Kidney capillary endothelial cell (primary cell): ENCODE measurements at regions not wholly inside any gene's neighbourhood (a gene's known extent, or its start where the extent isn't known, plus 50 kb on each side); places are given as distances from the start of the nearest gene placed in this dataset.
"Not testable (repeated sequence)": the region's sequence is repeated elsewhere in the genome, so short reads cannot be mapped to it uniquely, and the experiment has no call there.

Source experiments
- DNase-seq: peaks from one replicate; pipeline ENCODE4 v3.0.0-alpha.2; 2018; ENCODE audit warnings: low spot score

DNA sequence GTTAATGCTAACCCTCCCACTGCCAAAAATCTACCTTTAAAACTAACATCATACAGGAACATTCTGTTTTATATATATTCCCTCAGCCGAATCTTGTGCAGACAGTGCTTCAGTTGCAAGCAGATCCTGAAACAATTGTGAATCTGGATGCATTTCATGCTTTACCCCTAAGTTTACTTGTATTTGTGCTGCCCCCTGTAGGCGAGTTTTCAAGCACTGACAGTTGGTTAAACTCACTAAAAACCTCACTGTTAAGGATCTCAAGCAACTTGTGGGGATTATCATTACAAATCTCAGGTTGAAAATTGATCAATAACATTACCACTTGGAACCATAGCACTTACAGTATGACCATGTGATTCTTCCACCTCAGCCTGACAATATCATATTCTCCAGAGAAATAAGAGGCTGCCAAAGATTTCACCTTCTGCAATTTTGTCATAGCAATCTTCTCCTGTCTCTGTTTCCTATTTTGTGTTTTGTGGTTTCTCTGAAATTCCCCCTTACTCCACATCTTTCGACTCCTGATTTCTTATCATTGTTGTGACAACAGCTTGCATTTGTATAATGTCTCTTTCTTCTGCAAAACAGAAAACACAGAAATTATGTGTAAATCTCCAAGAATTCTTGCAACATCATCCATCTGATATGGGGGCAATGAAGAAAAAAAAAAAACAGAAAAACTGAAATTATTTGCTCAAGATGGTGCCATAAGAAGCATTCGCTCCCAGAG is 354.6 kb upstream of the SETBP1 start:
- no peak for DNase-seq

- no peak for DNase-seq
Measured at GRCh38 chr18:44331656-44332570, 348.8 kb upstream of the SETBP1 start.

- no peak for DNase-seq
Measured at GRCh38 chr18:44341759-44342158, 338.9 kb upstream of the SETBP1 start.

DNA sequence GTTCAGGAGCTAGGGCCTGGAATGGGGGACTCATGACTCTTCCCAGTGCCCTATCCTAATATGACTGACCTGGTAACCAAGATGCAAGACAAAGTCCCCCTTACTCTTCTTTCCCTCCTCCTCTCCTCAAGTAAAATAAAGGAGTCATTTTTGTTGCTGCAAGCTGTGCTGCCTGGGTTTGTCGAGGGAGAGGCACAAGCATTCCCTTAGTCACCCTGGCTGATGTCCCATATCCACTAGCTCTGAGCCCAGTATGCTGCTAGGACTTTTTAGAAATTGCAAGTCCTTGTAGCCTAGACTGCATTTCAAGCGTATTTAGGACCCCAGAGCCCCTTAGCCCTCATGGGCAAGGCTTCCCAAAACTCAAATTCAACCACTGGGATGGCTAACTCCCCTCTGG is 338.5 kb upstream of the SETBP1 start:
- DNase-seq, result no peak

DNA sequence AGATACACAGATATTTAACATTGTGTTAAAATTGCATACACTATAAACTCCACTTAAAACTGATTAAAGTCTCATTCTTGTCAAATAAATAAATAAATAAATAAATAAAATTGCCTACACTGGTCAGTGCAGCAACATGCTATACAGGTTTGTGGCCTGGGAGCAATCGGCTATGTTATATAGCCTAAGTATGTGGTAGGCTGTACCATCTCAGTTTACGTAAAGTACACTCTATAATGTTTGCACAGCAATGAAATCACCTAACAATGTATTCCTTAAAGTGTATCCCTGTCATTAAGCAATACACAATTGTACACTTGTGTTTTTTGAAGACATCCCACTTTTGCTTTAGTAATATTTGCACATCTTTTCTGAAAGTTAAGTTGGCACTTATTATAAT is 337.7 kb upstream of the SETBP1 start:
- DNase-seq, result no peak

- DNase-seq, result no peak
Measured at GRCh38 chr18:44343570-44343969, 337.1 kb upstream of the SETBP1 start.

DNA sequence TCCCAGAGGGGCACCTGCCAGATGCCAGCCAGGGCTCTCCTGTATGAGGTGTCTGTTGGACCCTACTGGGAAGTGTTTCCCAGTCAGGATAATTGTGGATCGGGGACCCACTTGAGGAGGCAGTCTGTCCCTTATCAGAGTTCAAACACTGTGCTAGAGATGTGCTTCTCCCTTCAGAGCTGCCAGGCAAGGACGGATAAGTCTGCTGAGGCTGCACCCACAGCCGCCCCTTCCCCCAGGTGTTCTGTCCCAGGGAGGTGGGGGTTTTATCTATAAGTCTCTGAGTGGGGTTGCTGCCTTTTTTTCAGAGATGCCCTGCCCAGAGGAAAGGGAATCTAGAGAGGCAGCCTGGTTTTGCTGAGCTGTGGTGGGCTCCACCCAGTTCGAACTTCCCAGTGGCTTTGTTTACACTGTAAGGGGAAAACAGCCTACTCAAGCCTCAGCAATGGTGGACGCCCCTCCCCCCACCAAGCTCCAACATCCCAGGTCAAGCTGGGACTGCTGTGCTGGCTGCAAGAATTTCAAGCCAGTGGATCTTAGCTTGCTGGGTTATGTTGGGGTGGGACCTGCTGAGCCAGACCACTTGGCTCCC is 324.0 kb upstream of the SETBP1 start:
- no peak for DNase-seq

GRCh38 chr18:44358402-44358801 is 322.3 kb upstream of the SETBP1 start:
- no peak for DNase-seq

- not testable (repeated sequence) for DNase-seq
Measured at GRCh38 chr18:44359741-44360140, 320.9 kb upstream of the SETBP1 start.

DNA sequence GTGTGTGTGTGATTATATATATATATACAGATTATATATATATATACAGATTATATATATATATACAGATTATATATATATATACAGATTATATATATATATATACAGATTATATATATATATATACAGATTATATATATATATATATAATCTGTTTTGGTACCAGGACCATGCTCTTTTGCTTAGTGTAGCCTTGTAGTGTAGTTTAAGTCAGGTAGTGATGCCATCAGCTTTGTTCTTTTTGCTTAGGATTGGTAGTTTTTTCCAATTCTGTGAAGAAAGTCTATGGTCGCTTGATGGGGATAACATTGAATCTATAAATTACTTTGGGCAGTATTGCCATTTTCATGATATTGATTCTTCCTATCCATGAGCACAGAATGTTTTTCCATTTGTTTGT is 318.5 kb upstream of the SETBP1 start:
- not testable (repeated sequence) for DNase-seq

DNA sequence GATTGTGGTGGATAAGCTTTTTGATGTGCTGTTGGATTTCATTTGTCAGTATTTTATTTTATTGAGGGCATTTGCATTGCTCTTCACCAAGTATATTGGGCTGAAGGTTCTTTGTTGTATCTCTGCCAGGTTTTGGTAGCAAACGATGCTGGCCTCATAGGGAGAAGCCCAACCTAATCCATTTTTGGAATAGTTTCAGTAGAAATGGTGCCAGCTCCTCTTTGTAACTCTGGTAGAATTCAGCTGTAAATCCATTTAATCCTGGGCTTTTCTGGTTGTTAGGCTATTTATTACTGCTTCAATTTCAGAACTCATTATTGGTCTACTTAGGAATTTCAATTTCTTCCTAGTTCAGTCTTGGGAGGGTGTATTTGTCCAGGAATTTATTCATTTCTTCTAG is 309.8 kb upstream of the SETBP1 start:
- DNase-seq, result no peak

- no peak for DNase-seq
Measured at GRCh38 chr18:44374966-44375365, 305.7 kb upstream of the SETBP1 start.

GRCh38 chr18:44386401-44386800 is 294.3 kb upstream of the SETBP1 start:
- DNase-seq, result no peak

DNA sequence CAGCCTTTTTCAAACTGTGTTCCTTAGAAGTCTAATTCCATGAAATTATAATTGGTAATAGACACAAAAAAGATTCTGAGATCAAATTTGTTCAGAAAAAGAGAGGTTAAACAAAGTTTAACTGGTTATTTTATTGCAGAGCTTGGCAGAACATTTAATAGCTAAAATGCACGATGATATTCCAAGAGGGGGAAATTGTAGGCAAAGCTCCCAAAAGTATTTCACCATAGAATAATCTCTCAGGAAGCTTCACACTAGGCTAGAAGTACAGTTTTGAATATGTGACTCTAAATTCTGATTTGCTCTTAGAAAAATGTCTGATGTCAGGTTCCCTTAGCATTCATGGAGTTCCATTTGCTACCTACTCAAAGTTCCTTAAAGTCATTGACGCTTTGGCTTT is 292.4 kb upstream of the SETBP1 start:
- no peak for DNase-seq

DNA sequence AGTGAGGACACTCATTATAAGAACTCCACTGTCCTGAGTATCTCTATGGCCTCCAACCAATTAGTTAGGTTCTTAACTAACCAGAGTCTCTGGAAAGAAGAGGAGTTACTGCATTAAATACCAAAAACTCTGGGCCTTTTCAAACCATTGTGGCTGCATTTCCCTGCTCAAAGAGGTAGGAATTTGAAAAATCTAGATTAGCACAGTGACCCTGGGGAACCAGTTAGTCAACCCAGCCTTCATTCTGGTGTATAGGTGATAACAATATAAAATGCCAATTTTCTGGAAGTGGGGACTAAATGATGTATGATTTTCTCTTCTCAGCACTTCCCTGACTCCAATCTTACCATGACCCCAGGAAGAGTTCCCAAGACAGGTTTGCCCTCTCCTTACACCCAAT is 287.8 kb upstream of the SETBP1 start:
- no peak for DNase-seq

DNA sequence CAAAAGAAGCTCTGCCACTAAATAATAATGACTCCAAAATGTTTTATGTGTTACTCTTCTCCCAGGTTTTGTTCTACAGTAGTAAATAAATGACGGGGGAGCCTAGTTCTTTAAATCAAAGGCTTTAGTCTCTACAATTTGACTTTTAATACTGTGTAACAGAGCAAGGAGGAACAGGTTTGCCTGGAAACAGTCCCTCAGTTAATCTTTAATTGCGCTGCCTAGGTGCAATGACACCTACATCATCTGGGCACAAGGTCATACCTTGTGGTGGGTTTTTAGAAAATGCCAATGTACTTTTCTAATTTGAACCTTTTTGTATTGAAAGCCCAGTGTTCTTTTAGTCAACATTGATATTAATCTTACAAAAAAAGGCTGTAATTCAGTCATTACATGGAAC is 287.3 kb upstream of the SETBP1 start:
- DNase-seq, result no peak

DNA sequence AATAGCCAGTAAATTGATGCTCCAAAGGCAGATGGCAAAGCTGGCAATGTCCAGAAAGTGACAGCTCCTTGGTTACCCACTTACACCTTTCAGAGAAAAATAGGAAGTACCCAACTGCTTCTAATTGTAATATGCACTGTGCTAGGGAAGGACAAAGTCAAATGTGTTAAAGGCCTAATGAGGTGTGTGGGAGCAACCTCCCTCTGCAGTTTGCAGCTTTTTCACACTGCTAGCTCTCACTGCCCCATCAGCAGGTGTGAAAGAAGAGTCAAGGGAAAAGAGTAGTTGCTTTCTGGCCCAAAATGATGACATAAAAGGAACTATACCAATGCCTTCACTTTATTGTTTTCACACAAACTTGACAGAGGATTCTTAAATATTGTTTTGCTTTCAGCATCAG is 284.1 kb upstream of the SETBP1 start:
- DNase-seq, result no peak

DNA sequence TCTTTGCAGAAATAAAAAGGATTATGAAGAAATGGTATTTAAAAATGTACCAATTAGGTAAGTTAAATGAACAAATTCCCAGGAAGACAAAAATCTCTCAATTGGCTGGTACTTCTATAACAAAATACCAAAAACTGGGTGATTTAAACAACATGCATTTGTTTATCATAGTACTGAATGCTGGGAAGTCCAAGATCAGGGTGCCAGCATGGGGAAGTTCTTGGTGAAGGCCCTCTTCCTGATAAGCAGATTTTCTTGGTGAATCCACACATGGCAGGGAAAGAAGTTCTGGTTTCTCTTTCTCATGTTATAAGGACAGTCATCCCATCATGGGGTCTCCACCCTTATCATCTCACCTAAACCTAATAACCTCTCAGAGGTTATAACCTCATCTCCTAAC is 271.6 kb upstream of the SETBP1 start:
- no peak for DNase-seq

- DNase-seq, result no peak
Measured at GRCh38 chr18:44409515-44409914, 271.2 kb upstream of the SETBP1 start.

DNA sequence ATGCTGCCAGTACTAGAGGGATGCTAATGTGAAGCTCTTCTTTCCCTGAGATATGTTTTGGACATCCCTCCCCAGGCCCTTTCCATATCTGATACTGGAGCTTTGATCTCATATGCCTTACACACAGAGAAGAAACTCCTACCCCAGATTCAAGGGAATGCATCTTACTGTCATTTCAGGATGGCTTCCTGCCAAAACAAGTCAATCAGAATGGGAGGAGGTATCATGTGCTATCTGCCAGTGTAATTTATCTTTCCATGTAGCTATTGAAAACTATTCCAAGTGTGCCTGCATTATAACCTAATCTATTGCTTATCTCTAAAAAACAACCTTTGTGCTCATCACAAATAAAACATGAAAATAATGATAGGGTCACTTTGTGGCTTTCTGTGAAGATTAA is 269.9 kb upstream of the SETBP1 start:
- DNase-seq, result no peak

DNA sequence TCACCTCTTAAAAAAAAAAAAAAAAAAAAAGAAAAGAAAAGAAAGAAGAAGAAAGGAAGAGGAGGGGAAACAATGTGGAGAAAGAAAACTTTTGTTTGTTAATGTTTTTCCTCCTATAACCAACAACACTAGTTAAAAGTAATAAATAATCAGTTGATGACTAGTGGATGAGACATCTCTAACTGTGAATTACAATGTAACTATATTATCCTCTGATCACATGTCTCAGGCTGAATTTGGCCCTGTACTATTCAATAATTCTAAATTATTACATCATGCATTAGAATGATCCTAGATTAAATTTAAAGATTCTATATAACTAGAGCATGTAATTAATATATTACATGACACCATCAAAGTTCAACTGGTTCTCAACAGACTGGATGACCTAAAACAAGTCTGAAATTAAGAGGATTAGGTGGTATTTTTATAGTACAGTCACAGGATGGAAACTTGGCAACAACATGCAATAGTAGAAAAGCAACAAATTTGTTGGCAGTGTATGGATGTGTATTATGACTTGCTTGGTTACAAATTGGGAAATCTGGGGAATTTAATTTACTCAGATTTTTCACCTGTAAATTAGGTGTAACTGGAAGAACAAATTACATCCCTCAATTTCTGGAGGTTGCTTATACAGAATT is 269.3 kb upstream of the SETBP1 start:
- no peak for DNase-seq

DNA sequence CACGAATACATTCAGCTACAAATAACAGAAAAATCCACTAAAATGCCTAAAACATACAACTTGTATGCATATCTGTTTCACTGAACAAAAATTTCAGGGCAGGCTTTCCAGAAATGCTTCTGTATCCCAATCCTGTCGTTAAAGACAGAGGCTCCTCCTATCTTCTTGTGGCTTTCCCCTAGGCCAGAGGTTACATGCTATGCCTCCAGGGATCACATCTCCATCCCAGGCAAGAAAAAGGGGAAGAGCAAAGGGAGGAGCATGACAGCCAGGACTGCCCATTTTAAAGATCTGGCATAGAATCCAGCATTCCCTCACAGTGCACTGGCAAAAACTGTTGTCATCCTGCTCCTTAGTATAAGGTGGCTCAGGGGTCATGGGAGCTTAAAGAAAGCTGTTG is 268.7 kb upstream of the SETBP1 start:
- no peak for DNase-seq
